Liver (tissue), 8 donors: ENCODE measurements at regions not wholly inside any gene's neighbourhood (a gene's known extent, or its start where the extent isn't known, plus 50 kb on each side); places are given as distances from the start of the nearest gene placed in this dataset.

ENCODE experiments used
- DNase-seq: peaks from one replicate; pipeline ENCODE4 v3.0.0-alpha.2; 2017; ENCODE audit warnings: low spot score
- H3K27ac ChIP-seq, 2 donors: one replicate each; pipeline ENCODE4 v1.7.0; 2013; ENCODE audit warnings: inconsistent platforms in 2 of 2, low read length in 2 of 2, control low read depth in 1 of 2, low read depth in 1 of 2, mild to moderate bottlenecking in 1 of 2
- H3K27me3 ChIP-seq, 4 donors: one replicate each; pipeline versions ENCODE4 v1.6.1 to v1.7.0; 2013; ENCODE audit warnings: low read length in 3 of 4, inconsistent platforms in 1 of 4, mild to moderate bottlenecking in 1 of 4, moderate library complexity in 1 of 4; ENCODE audit not compliant: control insufficient read depth in 4 of 4, insufficient read depth in 4 of 4
- H3K36me3 ChIP-seq, 4 donors: one replicate each; pipeline versions ENCODE4 v1.6.1 to v1.7.0; 2013; ENCODE audit warnings: low read length in 3 of 4, mild to moderate bottlenecking in 3 of 4, low read depth in 1 of 4, moderate library complexity in 1 of 4; ENCODE audit not compliant: control insufficient read depth in 4 of 4, insufficient read depth in 3 of 4
- H3K4me1 ChIP-seq, 4 donors: one replicate each; pipeline versions ENCODE4 v1.6.1 to v1.7.0; 2013; ENCODE audit warnings: low read length in 3 of 4, mild to moderate bottlenecking in 3 of 4, moderate library complexity in 1 of 4; ENCODE audit not compliant: control insufficient read depth in 4 of 4, insufficient read depth in 4 of 4
- H3K4me3 ChIP-seq, 3 donors: one replicate each; pipeline versions ENCODE4 v1.6.1 to v1.7.0; 2013; ENCODE audit warnings: low read length in 3 of 3, control low read depth in 1 of 3, low read depth in 1 of 3, mild to moderate bottlenecking in 1 of 3
- H3K9ac ChIP-seq, 2 donors: one replicate each; pipeline ENCODE4 v1.7.0; 2013; ENCODE audit warnings: low read length in 2 of 2, mild to moderate bottlenecking in 2 of 2, moderate library complexity in 2 of 2, control low read depth in 1 of 2, low read depth in 1 of 2
- H3K9me3 ChIP-seq, 4 donors: one replicate each; pipeline versions ENCODE4 v1.6.1 to v1.7.0; 2013; ENCODE audit warnings: low read length in 3 of 4; ENCODE audit not compliant: control insufficient read depth in 4 of 4
- ATF3 ChIP-seq: IDR thresholded peaks from 2 replicates; pipeline ENCODE4 v1.6.1; 2016; ENCODE audit warnings: antibody characterized with exemption
- CTCF ChIP-seq: fragments of 150-350 bp; IDR thresholded peaks from 2 replicates; pipeline ENCODE4 v1.5.1; 2017; ENCODE audit warnings: improper control_type of control experiment, low read depth, low read length; ENCODE audit not compliant: missing input control
- EGR1 ChIP-seq, 2 donors: IDR thresholded peaks; 2 replicates each; pipeline ENCODE4 v1.6.1; 2016 to 2018; ENCODE audit warnings: antibody characterized with exemption in 2 of 2, low read depth in 2 of 2
- FOXA1 ChIP-seq: IDR thresholded peaks from 2 replicates; pipeline ENCODE4 v1.6.1; 2016; ENCODE audit warnings: antibody characterized with exemption
- FOXA2 ChIP-seq: IDR thresholded peaks from 2 replicates; pipeline ENCODE4 v1.6.1; 2016; ENCODE audit warnings: antibody characterized with exemption
- GABPA ChIP-seq, 2 donors: IDR thresholded peaks in 1 of 2; conservative IDR thresholded peaks in 1 of 2; 2 replicates each; pipeline ENCODE4 v1.6.1; 2016; ENCODE audit warnings: antibody characterized with exemption in 2 of 2, mild to moderate bottlenecking in 1 of 2, moderate library complexity in 1 of 2
- HNF4A ChIP-seq, 2 donors: conservative IDR thresholded peaks; 2 replicates each; pipeline ENCODE4 v1.6.1; 2016; ENCODE audit warnings: antibody characterized with exemption in 2 of 2, mild to moderate bottlenecking in 2 of 2
- HNF4G ChIP-seq: IDR thresholded peaks from 2 replicates; pipeline ENCODE4 v1.6.1; 2016; ENCODE audit warnings: antibody characterized with exemption
- JUND ChIP-seq, 2 donors: IDR thresholded peaks; 2 replicates each; pipeline ENCODE4 v1.6.1; 2016; ENCODE audit warnings: antibody characterized with exemption in 2 of 2
- MAX ChIP-seq: IDR thresholded peaks from 2 replicates; pipeline ENCODE4 v1.6.1; 2016; ENCODE audit warnings: antibody characterized with exemption
- NR2F2 ChIP-seq: IDR thresholded peaks from 2 replicates; pipeline ENCODE4 v1.6.1; 2016; ENCODE audit warnings: antibody characterized with exemption
- RAD21 ChIP-seq, 2 donors: IDR thresholded peaks; 2 replicates each; pipeline ENCODE4 v1.6.1; 2016; ENCODE audit warnings: antibody characterized with exemption in 2 of 2, mild to moderate bottlenecking in 2 of 2
- REST ChIP-seq: IDR thresholded peaks from 2 replicates; pipeline ENCODE4 v1.6.1; 2016; ENCODE audit warnings: antibody characterized with exemption, mild to moderate bottlenecking
- RXRA ChIP-seq, 2 donors: IDR thresholded peaks; 2 replicates each; pipeline ENCODE4 v1.6.1; 2017 to 2018; ENCODE audit warnings: antibody characterized with exemption in 2 of 2, mild to moderate bottlenecking in 1 of 2
- SP1 ChIP-seq: IDR thresholded peaks from 2 replicates; pipeline ENCODE4 v1.6.1; 2018; ENCODE audit warnings: antibody characterized with exemption, mild to moderate bottlenecking
- TAF1 ChIP-seq: conservative IDR thresholded peaks from 2 replicates; pipeline ENCODE4 v1.6.1; 2016; ENCODE audit warnings: antibody characterized with exemption, mild to moderate bottlenecking
- YY1 ChIP-seq: IDR thresholded peaks from 2 replicates; pipeline ENCODE4 v1.6.1; 2016; ENCODE audit warnings: antibody characterized with exemption, mild to moderate bottlenecking
- ZBTB33 ChIP-seq: IDR thresholded peaks from 2 replicates; pipeline ENCODE4 v1.6.1; 2016; ENCODE audit warnings: antibody characterized with exemption
- WGBS: extraction: QIAGEN DNeasy Blood & Tissue Kit; methylation state at CpG from one replicate; pipeline ENCODE4 v1.1.7; 2013; 5-methylcytosine and 5-hydroxymethylcytosine counted together
- donor health status: healthy.
- donor health status: healthy.
- donor health status: healthy.
- donor health status: healthy.
- donor health status: healthy.

- Histone ChIP-seq H3K4me1 (peaks cover 5 to 60% (median 33%) of the 10 kb centered on the region in 4 donors), H3K9me3 (no peaks in the 10 kb centered on the region), H3K9ac (peak overlapping the region; percentile 59 to 81), H3K27me3 (no peaks in the 10 kb centered on the region), H3K4me3 (no peak overlapping the region), H3K27ac (peak overlapping the region; percentile 92 to 95), H3K36me3 (no peaks in the 10 kb centered on the region)
- WGBS = 30% methylated on average over 3 of the region's 3 CpGs
- TF ChIP-seq RAD21 (IDR thresholded peaks at IDR 0.05) (peak; percentile 34 to 58), HNF4A (conservative IDR thresholded peaks at IDR 0.05) (peak; percentile 88 to 95), SP1 (peak; percentile 93), FOXA1 (peak; percentile 86), EGR1 (IDR thresholded peaks at IDR 0.05; ENCODE audit: low read depth in 2 of 2) (peak in 1 of 2 donors; percentile 68), TAF1 (no peak), JUND (IDR thresholded peaks at IDR 0.05) (peak; percentile 18 to 70), GABPA (IDR thresholded peaks at IDR 0.05 in 1 of 2, conservative IDR thresholded peaks at IDR 0.05 in 1 of 2) (peak in 1 of 2 donors; percentile 39), HNF4G (peak; percentile 66), FOXA2 (peak; percentile 78), ATF3 (no peak), RXRA (IDR thresholded peaks at IDR 0.05) (peak; percentile 81 to 94), NR2F2 (peak; percentile 47), YY1 (peak; percentile 92), CTCF (no peak), REST (peak; percentile 84), ZBTB33 (peak; percentile 75), MAX (peak; percentile 89)
- no peak for DNase-seq
These were observed 205.8 kb upstream of the EEA1 start for GRCh38 chr12:93134893-93135285.
